Peyer's patch (tissue), 4 donors: ENCODE measurements at regions not wholly inside any gene's neighbourhood (a gene's known extent, or its start where the extent isn't known, plus 50 kb on each side); places are given as distances from the start of the nearest gene placed in this dataset.

Source experiments
- DNase-seq, 3 donors: peaks; one replicate each; pipeline ENCODE4 v3.0.0-alpha.2; 2017 to 2019
- H3K27ac ChIP-seq, 4 donors: fragments of 200-600 bp; sonication (generic); one replicate each; pipeline ENCODE4 v1.5.1; 2016 to 2019
- H3K27me3 ChIP-seq, 2 donors: fragments of 200-600 bp; sonication (generic); one replicate each; pipeline ENCODE4 v1.5.1; 2019
- H3K36me3 ChIP-seq, 3 donors: fragments of 200-600 bp; sonication (generic); one replicate each; pipeline ENCODE4 v1.5.1; 2016 to 2019
- H3K4me1 ChIP-seq, 4 donors: fragments of 200-600 bp; sonication (generic); one replicate each; pipeline ENCODE4 v1.5.1; 2016 to 2019
- H3K4me3 ChIP-seq, 4 donors: fragments of 200-600 bp; sonication (generic); 1 replicate in 3 of 4; 2 replicates in 1 of 4; pipeline ENCODE4 v1.5.1; 2016 to 2019; ENCODE audit warnings: mild to moderate bottlenecking in 1 of 4
- H3K9me3 ChIP-seq, 4 donors: fragments of 200-600 bp; sonication (generic); one replicate each; pipeline ENCODE4 v1.5.1; 2016 to 2019; ENCODE audit warnings: mild to moderate bottlenecking in 1 of 4
- POLR2A ChIP-seq, 2 donors: fragments of 450-650 bp; IDR thresholded peaks; one replicate each; pipeline ENCODE4 v1.5.1; 2017; ENCODE audit warnings: antibody characterized with exemption in 2 of 2, mild to moderate bottlenecking in 2 of 2, moderate library complexity in 2 of 2
- TF ChIP-seq, protein P1 (sequence below), 6 experiments: fragments of 450-650 bp in 4 of 6; fragments of 200-600 bp in 2 of 6; sonication (generic) in 1 of 6; IDR thresholded peaks; one replicate each; pipeline ENCODE4 v1.5.1; 2017 to 2019; ENCODE audit warnings: antibody characterized with exemption in 6 of 6, mild to moderate bottlenecking in 3 of 6, moderate library complexity in 1 of 6

- no peak overlapping the region for H3K4me3 ChIP-seq
- no peaks in the 10 kb centered on the region for H3K27me3 ChIP-seq
- TF ChIP-seq, protein P1, sequence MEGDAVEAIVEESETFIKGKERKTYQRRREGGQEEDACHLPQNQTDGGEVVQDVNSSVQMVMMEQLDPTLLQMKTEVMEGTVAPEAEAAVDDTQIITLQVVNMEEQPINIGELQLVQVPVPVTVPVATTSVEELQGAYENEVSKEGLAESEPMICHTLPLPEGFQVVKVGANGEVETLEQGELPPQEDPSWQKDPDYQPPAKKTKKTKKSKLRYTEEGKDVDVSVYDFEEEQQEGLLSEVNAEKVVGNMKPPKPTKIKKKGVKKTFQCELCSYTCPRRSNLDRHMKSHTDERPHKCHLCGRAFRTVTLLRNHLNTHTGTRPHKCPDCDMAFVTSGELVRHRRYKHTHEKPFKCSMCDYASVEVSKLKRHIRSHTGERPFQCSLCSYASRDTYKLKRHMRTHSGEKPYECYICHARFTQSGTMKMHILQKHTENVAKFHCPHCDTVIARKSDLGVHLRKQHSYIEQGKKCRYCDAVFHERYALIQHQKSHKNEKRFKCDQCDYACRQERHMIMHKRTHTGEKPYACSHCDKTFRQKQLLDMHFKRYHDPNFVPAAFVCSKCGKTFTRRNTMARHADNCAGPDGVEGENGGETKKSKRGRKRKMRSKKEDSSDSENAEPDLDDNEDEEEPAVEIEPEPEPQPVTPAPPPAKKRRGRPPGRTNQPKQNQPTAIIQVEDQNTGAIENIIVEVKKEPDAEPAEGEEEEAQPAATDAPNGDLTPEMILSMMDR (IDR thresholded peaks at IDR 0.05): no peak
- no peak for TF ChIP-seq POLR2A (IDR thresholded peaks at IDR 0.05)
- DNase-seq: no peak
- no peaks in the 10 kb centered on the region for H3K4me1 ChIP-seq
- H3K9me3 ChIP-seq: no peaks in the 10 kb centered on the region
- no peaks in the 10 kb centered on the region for H3K36me3 ChIP-seq
- no peak overlapping the region for H3K27ac ChIP-seq
Measured at GRCh38 chr11:134901955-134902918, 490.2 kb upstream of the B3GAT1 start.

DNA sequence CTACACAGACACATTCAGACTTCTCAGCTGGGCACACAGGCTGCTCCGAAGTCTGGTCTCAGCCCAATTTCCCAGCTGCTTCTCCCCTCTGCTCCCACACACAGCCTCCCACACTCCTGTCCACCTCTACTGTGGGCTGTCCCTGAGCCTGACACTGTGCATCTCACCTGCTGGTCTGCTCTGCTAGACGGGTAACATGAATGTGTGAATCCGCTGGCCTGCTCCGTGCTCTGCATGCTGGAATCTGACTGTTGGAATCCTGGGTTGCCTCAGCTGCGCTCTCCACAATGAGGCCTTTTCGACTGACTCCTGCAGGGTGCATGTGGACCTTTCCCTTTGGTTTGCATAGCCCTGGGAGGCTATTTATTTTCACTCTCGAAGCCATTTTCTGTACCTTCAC, 489.5 kb upstream of the B3GAT1 start:
- TF ChIP-seq, protein P1 (IDR thresholded peaks at IDR 0.05): no peak
- TF ChIP-seq POLR2A (IDR thresholded peaks at IDR 0.05): no peak
- Histone ChIP-seq H3K4me3 (no peak overlapping the region), H3K36me3 (no peaks in the 10 kb centered on the region), H3K27me3 (no peaks in the 10 kb centered on the region), H3K9me3 (no peaks in the 10 kb centered on the region), H3K4me1 (no peaks in the 10 kb centered on the region), H3K27ac (no peak overlapping the region)
- no peak for DNase-seq

- no peaks in the 10 kb centered on the region for H3K9me3 ChIP-seq
- no peak overlapping the region for H3K27ac ChIP-seq
- no peaks in the 10 kb centered on the region for H3K36me3 ChIP-seq
- no peaks in the 10 kb centered on the region for H3K4me1 ChIP-seq
- no peak for TF ChIP-seq POLR2A (IDR thresholded peaks at IDR 0.05)
- TF ChIP-seq, protein P1 (IDR thresholded peaks at IDR 0.05): no peak
- H3K4me3 ChIP-seq: no peak overlapping the region
- DNase-seq: no peak
- H3K27me3 ChIP-seq: no peaks in the 10 kb centered on the region
Measured at GRCh38 chr11:134893810-134894685, 482.0 kb upstream of the B3GAT1 start.

GRCh38 chr11:134890446-134890845, 478.4 kb upstream of the B3GAT1 start:
- no peak overlapping the region for H3K27ac ChIP-seq
- H3K4me3 ChIP-seq: no peak overlapping the region
- H3K27me3 ChIP-seq: no peaks in the 10 kb centered on the region
- TF ChIP-seq, protein P1 (IDR thresholded peaks at IDR 0.05): no peak
- no peak for TF ChIP-seq POLR2A (IDR thresholded peaks at IDR 0.05)
- H3K9me3 ChIP-seq: no peaks in the 10 kb centered on the region
- no peaks in the 10 kb centered on the region for H3K36me3 ChIP-seq
- no peaks in the 10 kb centered on the region for H3K4me1 ChIP-seq
- no peak for DNase-seq

- no peak for DNase-seq
Measured at GRCh38 chr11:134889832-134890231, 477.8 kb upstream of the B3GAT1 start.

More at GRCh38 chr11:134889832-134890231, 477.8 kb upstream of the B3GAT1 start:
- H3K9me3 ChIP-seq: no peaks in the 10 kb centered on the region
- no peaks in the 10 kb centered on the region for H3K4me1 ChIP-seq
- H3K4me3 ChIP-seq: no peak overlapping the region
- no peaks in the 10 kb centered on the region for H3K27me3 ChIP-seq
- TF ChIP-seq, protein P1 (IDR thresholded peaks at IDR 0.05): no peak
- TF ChIP-seq POLR2A (IDR thresholded peaks at IDR 0.05): no peak
- H3K27ac ChIP-seq: no peak overlapping the region
- no peaks in the 10 kb centered on the region for H3K36me3 ChIP-seq
